NCI-H146 treated with DMSO at 0.1 percent for 48 hours (cell line): ENCODE measurements at regions not wholly inside any gene's neighbourhood (a gene's known extent, or its start where the extent isn't known, plus 50 kb on each side); places are given as distances from the start of the nearest gene placed in this dataset.
A peak's percentile ranks its signal among the peaks of the same experiment; 100 is the strongest.

Source experiments
- DNase-seq: peaks from one replicate; lab custom pipeline; 2025; ENCODE audit not compliant: unreplicated experiment; lab: John Stamatoyannopoulos, UW

DNA sequence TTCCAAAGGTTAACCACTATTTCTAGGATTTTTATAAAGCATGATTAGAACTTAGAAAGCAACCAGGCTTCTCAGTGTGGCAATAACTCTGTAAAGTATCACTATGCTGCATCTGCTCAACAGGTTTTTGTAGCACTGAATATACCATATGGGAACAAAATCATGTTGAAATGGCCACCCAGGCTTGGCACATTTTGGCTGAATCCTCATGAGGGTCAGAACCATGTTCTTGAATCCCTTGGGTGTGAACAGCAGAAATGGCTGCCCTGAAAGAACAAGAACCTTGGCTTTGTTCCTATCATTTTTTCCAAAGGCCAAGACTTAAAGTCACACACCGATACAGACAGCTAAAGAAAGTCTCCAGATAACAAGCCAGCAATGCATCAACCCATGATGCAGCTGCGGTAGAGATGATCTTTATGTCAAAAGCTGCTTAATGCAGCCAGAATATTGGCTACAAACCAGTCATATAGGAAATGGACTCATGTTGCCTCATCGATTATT, 283.0 kb upstream of the NOX3 start:
- no peak for DNase-seq

DNA sequence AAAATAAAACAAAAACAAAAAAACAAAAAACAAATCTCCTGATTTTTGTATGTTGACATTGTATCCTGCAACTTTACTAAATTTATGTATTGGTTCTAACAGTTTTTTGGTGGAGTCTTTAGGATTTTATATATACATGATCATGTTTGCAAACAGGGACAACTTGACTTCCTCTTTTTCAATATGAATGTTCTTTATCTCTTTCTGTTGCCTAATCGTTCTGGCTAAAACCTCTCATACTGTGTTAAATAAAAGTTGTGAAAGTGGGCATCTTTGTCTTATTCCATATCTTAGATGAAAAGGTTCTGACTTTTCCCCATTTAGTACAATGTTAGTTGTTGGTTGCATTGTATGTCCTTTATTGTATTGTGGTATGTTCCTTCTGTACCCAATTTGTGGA, 261.7 kb upstream of the NOX3 start:
- no peak for DNase-seq

DNA sequence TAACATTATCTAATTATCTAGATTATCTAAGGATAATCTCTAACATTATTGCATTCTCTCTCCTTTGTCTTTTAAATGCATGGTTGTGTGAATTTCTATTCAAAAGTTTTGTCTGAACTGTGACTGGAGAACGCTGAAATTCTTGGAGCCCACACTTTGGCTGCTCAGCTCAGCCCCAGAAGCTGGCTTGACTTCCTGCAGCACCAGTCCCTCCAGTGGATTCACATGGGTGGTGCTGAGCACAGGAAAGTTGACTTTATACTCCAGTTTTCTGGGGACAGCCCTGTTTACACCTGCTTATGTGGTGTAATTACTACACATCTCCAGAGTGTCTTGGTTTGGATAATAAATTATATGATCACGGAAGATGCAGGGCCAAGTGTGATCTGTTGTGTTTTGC, 255.1 kb upstream of the NOX3 start:
- DNase-seq = no peak

DNA sequence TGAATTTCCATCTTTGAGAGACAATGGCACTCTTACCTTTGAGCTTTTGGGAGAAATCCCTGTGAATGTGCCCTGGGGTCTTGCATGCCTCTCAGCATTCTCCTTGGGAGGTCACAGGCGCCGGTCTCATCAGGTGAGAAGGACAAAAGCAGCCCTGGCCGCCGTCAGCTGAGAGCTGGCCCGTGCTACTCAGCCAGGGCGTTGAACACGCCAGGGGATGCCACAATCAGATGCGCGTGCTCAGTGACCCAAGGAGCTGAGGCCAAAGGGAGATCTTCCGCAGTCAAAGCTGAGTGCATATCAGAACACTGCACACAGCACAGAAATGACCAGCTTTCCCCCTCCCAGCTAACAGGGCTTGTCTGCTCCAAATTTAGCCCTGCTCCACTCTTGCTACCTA, 253.6 kb upstream of the NOX3 start:
- DNase-seq = no peak

DNA sequence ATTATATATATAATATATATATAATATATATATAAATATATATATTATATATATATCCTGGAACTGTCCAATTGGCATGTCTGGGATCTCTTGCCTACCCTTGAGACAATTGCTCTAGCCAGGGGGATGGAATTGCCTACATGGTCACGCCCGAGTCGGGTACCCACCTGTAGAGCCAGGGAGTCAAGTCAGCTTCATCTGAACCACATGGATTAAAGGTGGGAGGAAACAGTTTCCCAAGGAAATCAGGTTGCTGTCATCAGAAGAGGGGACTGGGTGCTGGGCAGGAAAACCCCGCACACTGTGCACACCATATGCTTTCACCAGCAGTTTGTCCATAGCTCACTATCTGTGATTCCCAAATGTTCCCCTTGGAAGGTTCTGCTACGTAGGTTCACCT, 252.5 kb upstream of the NOX3 start:
- DNase-seq = no peak

DNA sequence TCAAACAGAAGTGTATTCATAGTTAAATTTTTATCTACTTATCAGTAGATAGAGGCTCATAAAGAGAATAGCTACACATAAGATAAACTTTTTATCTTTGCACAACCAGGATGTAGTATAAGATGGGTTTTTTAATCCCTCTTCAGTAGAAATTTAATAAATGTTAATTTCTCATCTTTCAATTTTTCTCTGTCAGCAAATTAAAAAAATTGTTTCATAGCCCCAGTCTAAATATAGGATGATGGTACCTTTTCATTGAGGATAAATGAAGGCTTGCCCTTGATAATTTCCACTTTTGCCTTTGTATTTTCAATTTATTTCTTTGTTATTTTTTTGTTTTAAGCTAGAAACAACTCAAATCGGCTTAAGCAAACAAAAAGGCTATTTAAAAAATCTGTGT, 251.2 kb upstream of the NOX3 start:
- DNase-seq = no peak

DNA sequence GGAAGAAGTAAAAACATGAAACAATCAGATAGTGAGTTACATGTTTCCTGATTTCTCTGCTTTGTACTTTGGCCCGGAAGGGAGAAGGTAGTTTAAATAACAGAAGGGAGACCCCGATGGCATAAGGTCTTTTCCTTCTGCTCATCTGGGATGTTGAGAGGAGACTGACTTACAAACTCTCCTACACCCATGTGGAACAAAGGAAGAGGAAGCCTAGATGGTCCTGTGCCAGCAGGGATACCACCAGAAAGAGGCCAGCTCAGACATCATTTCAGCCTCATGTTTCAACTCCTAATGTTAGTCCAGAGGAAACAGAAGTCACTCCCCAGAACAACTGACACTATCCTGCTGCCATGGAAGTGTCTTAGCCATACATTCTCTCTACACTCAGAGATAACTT, 250.7 kb upstream of the NOX3 start:
- DNase-seq = no peak

DNA sequence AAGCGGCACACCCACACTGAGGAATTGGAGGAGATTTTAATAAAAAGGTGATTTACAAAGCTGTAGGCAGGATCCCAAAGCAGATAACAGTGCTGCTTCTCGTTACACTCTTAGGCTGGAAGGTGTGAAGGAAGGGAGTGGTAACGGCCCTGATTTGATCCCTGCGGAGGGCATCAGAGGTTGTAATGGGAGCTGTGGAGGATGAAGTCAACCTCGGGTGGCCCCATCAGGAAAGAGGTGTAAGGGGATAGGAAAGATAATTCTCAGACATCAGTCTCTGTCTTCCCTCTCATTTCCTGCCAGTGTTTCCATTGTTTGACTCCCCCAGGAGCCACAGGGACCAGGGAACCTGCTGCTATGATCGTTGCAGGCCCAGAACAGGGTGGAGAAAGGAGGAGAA, 245.7 kb upstream of the NOX3 start:
- no peak for DNase-seq

DNA sequence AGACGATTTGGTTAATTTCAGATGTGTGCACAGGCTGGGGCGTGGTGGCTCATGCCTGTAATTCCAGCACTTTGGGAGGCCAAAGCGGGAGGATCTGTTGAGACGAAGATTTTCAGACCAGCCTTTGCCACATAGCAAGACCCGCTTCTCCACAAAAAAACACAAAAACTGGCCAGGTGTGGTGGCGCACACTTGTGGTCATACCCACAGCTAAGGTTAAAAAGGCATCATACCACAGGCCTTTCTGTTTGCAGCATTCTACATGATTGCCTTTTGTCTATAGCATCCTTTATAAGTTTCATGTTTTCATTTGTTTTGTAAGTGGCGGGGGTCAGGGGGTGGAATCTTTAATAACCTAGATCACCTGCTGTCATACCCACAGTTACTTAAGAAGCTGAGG, 239.9 kb upstream of the NOX3 start:
- DNase-seq = no peak

DNA sequence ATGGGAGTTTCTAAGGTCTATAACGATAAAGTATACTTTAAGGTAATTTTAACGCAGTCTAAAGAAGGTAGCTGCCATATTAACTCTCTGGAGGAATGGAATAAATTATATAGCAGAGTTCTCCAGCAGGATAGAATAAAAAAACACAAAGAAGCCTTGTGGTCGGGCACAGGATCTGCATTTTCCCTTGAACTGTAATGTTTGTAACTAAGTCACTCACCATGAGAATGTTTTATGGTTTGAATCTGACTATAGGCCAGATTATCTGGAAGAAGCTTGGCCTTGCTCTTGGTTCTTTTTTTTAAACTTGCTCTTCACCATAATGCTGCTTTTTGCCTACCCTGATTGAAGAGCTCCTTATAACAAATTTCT, 238.8 kb upstream of the NOX3 start:
- DNase-seq = no peak

DNA sequence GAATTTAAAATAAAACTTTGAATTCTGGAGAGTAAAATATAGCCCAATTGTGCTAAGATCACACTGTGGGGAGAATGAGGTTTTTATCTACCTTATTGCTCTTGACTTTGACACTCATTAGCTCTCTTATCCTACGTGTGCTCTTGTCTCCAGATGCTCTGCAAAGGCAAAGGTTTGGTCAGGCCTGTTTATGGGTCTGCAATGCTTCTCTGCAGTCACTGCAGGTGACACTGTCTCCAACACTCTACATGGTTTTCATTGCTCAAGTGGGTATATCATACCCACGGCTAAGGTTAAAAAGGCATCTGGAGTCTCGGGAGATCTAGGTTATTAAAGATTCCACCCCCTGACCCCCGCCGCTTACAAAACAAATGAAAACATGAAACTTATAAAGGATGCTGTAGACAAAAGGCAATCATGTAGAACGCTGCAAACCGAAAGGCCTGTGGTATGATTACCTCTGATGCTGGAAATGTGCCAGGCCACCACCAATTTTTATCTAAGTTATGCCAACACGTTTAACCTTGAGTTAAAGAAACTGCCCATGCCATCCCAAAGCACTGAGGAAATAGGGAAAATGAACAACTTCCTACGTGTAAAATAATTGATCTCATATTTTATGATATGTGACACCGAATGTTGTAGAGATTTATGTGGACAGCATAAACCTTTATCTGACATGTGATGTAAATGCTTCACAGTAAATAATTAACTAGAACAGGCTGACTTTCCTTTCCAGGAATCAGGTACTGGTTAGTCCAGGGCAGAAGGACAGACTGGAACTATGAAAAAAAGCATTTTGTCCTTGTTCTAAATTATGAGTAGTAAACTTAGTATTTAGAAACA, 238.2 kb upstream of the NOX3 start:
- peak; percentile 80 for DNase-seq

DNA sequence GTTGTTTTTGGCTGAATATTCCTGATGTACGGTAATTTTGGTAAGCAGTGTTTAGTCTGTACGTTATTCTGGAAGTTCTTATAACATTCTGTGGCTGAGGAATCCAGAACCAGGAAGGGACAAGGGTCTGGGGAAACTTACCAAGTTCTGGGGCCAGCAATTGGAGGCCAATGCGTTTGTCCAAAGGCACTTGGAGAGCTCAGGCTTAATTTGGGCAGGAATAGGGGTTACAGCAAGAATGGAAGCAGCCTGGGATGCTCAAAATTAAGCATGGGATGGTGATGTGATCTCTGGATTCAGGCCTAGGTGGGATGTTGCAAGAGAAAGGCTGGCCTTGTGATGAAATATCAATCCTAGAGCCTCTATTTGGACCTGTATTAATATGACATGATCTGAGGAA, 235.2 kb upstream of the NOX3 start:
- no peak for DNase-seq

DNA sequence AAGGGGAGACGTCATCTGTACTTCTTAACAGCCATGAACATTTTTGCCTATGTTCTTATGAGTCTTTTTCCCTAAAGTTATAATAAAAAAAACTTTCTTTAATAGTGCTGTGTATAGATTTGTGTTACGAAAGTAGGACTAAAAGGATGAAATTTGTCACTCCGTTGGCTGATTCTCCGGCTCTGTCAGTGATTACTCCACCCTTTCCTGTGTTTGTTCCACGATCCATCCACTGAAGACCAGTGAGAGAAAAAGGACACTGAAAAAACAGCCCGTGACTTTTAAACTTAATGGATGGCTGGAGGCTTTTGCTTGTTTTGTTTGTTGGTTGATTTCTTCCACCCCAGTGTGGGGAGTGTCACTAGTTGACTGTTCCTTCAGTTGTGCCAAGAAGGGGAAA, 232.0 kb upstream of the NOX3 start:
- DNase-seq = no peak

DNA sequence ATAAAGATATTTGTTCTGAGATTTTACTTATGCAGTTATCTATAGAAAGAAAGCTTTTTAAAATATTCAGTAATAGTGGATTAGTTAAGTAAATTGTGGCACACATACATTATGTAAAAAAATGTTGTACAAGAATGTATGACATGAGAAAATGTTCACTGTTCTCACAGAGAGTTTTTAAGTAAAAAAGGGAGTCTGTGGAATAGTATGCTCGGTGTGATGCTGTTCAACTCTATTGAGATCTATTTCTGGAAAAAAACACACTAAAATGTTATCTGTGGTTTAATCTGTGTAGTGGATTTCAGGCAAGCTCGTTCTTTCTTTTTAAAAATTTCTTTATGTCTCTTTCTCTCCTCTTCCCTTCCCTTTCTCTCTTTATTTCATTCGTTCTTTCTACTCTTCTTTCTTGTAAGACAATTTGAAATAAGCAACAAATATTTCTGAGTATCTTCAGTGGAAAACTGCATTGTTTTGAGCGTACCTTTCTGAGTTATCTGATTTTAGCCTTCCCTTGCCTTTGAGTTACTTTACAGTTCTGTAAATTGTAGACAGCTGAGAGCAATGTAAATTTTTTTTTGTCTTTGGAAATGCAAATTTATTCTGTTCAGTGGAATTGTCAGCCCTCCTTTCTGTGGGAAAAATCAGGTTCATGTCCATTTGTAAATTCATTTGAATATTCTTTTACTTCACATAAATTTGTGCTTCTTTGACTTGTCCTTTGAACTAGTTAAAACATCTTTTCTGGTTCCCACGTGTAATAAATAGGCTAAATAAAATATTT, 229.0 kb upstream of the NOX3 start:
- no peak for DNase-seq

DNA sequence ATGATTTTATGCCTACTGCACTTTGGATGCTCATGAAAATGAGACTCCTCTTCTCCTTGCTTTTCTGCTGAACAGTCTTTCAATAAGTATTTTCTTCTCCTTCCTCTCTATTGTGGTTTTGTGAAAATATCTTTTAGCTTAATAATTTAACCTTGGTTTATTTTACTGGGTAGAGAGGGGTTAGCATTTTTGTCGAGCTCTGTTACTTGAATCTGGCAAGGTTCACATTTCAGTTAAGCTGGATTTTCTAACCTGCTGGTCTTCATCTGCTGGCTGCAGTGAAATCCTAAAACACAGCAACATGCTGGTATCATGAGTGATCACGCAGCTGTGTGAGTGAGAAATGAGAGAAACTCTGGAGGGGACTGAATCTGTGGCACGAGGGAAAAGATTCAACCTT, 222.7 kb upstream of the NOX3 start:
- DNase-seq = no peak

DNA sequence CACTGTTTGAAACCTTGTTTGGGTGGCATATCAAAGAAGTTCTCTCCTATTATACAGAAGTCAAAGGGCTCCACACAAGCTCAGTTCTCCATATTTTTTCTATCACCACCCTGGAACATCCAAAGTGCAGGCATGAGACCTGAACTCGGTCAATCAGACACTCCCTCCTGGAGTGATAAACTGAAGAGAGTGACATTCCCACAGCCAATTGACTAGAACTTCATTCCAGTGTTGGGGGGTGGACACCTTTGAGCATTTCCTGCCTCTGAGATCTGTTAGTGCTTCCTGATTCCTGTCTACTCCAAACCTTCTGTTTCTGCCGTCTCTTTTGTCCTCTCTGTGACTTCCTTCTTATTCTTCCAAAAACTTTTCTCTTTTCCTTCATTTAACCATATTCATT, 220.7 kb upstream of the NOX3 start:
- no peak for DNase-seq

DNA sequence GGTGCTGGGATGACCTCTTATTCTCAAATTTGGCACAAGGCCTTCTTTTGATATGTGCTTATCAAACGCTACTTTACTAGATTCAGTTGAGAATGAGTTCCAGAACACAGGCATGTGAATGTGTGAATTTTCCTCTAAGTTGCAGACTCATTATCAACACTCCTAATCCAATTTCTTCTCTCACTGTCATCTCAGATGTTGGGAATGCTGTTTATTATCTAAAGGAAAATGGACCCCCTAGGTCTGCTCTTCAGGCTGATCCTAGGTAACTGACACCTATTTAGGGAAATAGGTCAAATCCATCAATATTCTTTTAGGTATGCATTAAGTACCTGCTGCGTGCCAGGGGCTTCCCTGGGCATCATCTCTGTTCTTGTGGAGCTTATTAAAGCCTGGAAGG, 215.0 kb upstream of the NOX3 start:
- no peak for DNase-seq

DNA sequence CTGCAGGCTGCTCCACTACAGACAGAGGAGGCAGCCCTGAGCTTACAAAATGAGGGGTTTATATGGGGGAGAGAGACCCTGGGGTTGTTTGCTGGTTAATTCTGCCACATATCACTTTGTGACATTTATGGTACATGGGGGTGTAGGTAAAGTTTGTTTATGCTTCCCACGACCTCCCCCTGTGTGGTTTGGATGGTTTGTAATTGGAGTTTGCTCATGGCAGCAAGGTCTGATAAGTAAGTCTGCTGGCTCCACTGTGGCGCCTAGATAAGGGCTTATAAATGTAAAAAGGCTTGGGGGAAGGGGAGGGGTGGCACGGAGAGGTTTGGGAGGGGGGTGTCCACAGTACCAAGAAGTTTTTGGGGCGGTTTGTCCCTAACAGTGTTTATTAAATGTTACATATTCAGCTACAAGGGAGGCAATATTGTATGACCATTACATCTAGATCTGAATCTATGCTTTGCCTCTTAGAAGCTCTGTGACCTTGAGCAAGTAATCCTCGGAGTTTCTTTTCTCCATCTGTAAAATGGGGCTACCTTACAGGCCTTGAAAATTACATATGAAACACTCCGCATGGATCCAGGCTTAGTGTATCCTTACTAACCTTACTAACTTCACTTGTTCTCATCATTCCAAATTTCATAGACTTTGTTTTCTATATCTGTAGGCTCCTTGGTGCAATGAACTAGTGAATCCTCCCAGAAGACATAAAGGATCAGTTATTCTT, 204.8 kb upstream of the NOX3 start:
- no peak for DNase-seq

DNA sequence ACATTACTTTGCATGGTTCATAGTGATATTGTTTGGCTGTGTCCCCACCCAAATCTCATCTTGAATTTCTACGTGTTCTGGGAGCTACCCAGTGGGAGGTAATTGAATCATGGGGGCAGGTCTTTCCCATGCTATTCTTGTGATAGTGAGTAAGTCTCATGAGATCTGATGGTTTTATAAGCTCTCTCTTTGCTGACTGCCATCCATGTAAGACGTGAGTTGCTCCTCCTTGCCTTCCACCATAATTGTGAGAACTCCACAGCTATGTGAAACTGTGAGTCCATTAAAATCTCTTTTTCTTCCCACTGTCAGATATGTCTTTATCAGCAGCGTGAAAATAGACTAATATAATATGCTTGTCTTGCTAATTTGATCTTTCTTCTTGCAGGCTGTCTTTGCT, 200.4 kb upstream of the NOX3 start:
- DNase-seq = no peak

DNA sequence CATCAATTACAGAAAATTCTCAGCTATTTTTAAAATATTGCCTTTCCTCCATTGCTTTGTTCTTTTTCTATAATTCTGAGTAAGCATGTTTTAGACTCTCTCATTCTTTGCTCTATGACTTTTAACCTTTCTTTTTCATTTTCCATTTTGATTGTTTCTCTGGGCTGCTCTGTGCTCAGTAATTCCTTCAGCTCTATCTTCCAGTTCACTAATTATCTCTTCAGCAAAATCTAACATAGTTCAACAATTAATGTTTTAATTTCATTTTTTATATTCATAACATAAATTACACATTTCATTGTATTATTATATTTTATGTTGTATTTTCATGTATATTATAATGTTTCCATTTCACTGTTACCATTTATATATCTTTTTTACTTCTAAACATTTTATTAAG, 198.8 kb upstream of the NOX3 start:
- no peak for DNase-seq

DNA sequence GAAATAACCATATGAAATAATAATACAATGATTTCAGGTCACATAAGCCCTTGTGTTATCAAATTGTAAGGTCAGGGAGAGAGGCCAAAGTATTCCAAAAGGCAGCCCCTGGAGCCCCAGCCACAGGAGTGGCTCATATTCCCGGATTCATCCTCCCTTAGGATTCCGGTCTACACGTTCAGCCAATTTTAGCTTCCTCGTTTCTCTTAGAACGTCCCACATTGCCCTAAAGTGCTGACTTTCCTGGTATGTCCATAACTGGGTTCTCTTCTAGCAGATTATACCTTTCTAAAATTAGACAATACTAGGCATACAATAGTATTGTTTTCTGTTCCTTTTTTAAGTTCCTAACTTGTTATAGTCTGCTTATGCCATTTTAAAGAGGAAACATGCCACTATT, 192.7 kb upstream of the NOX3 start:
- no peak for DNase-seq

DNA sequence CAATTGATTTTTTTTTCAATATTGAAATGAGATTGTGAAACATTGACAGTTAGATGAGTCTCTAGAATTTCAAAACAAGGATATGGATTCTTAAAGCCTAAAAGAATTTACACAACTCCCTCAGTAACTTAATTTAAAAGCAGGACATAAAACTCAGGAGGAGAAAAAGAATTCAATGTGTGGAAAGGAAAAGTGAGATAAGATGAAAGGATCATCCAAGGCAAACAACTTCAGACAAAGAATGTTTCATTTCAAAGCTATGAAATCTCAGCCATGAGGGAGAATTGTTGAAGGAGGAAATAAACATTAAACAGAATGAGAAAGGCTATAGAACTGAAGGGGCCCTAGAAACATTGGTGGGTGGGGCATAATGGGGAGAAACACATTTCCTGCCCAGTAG, 191.7 kb upstream of the NOX3 start:
- no peak for DNase-seq
